Tibial nerve (tissue), 4 donors: ENCODE measurements at regions not wholly inside any gene's neighbourhood (a gene's known extent, or its start where the extent isn't known, plus 50 kb on each side); places are given as distances from the start of the nearest gene placed in this dataset.

ENCODE experiments used
- CTCF ChIP-seq, 5 experiments: fragments of 200-600 bp in 3 of 5; fragments of 450-650 bp in 2 of 5; sonication (generic) in 3 of 5; IDR thresholded peaks; one replicate each; pipeline ENCODE4 v1.5.1; 2016 to 2019; ENCODE audit warnings: antibody characterized with exemption in 5 of 5, mild to moderate bottlenecking in 3 of 5, moderate library complexity in 2 of 5
- EP300 ChIP-seq, 2 donors: sonication (generic); formaldehyde crosslinking; IDR thresholded peaks; one replicate each; pipeline ENCODE4 v1.6.1; 2017; ENCODE audit warnings: antibody characterized with exemption in 2 of 2, mild to moderate bottlenecking in 1 of 2
- POLR2A ChIP-seq, 2 donors: fragments of 450-650 bp; IDR thresholded peaks; one replicate each; pipeline ENCODE4 v1.6.1; 2017; ENCODE audit warnings: antibody characterized with exemption in 2 of 2, mild to moderate bottlenecking in 2 of 2, moderate library complexity in 2 of 2

GRCh38 chr2:172322049-172322448 is 105.3 kb upstream of the ITGA6 start:
- TF ChIP-seq CTCF (IDR thresholded peaks at IDR 0.05) (no peak), EP300 (IDR thresholded peaks at IDR 0.05) (no peak), POLR2A (IDR thresholded peaks at IDR 0.05) (no peak)
